Effector memory CD4-positive, alpha-beta T cell (primary cell): ENCODE measurements at regions not wholly inside any gene's neighbourhood (a gene's known extent, or its start where the extent isn't known, plus 50 kb on each side); places are given as distances from the start of the nearest gene placed in this dataset.
"Not testable (repeated sequence)": the region's sequence is repeated elsewhere in the genome, so short reads cannot be mapped to it uniquely, and the experiment has no call there.

Experiments
- DNase-seq, 3 donors: peaks; one replicate each; pipeline ENCODE4 v3.0.0-alpha.2; 2020
- H3K27ac ChIP-seq: 2 replicates; pipeline ENCODE4 v1.7.0; 2013; ENCODE audit warnings: mild to moderate bottlenecking, low read length, moderate library complexity; ENCODE audit not compliant: insufficient read depth, poor library complexity, severe bottlenecking
- H3K27me3 ChIP-seq: replicated peaks from 2 replicates; pipeline ENCODE4 v1.7.0; 2013; ENCODE audit warnings: mild to moderate bottlenecking, low read length; ENCODE audit not compliant: insufficient read depth, control insufficient read depth, poor library complexity, severe bottlenecking
- H3K36me3 ChIP-seq: 2 replicates; pipeline ENCODE4 v1.7.0; 2013; ENCODE audit warnings: mild to moderate bottlenecking, low read length, moderate library complexity; ENCODE audit not compliant: control insufficient read depth, insufficient read depth
- H3K4me1 ChIP-seq: 2 replicates; pipeline ENCODE4 v1.7.0; 2013; ENCODE audit warnings: low read length, mild to moderate bottlenecking; ENCODE audit not compliant: control insufficient read depth, insufficient read depth, poor library complexity, severe bottlenecking
- H3K4me3 ChIP-seq: 2 replicates; pipeline ENCODE4 v1.7.0; 2013; ENCODE audit warnings: low read length, low read depth, mild to moderate bottlenecking; ENCODE audit not compliant: insufficient read depth, poor library complexity, severe bottlenecking
- H3K9me3 ChIP-seq: 2 replicates; pipeline ENCODE4 v1.7.0; 2013; ENCODE audit warnings: mild to moderate bottlenecking, low read length, moderate library complexity; ENCODE audit not compliant: control insufficient read depth

DNA sequence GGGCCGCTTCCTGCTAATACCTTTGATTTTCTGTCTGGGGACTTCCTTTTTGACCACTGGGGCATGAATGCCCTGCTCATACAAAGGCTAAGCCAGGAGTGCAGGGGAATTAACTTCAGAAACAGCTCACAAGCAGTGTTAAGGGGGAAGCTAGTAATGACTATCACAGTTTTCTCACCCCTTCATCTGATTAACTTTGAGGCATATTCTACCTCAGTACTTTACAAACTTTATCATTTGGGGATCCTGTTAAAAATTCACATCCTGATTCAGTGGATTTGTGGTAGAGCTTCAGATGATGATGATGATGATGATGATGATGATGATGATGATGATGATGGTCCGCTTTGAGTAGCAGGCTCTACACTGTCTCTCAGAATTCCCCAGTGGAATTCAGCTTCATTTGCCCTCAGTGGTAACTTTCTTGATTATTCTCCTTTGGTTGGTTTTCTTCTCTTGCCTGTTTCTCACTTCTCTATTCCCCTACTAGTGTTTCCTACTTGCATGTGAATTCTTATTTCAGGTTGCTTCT, 78.4 kb upstream of the TMEM170B start:
- H3K4me1 ChIP-seq = no peaks in the 10 kb centered on the region
- no peak for DNase-seq
- H3K27ac ChIP-seq = no peak overlapping the region
- H3K27me3 ChIP-seq = no peaks in the 10 kb centered on the region
- no peaks in the 10 kb centered on the region for H3K9me3 ChIP-seq
- no peaks in the 10 kb centered on the region for H3K36me3 ChIP-seq
- no peak overlapping the region for H3K4me3 ChIP-seq

DNA sequence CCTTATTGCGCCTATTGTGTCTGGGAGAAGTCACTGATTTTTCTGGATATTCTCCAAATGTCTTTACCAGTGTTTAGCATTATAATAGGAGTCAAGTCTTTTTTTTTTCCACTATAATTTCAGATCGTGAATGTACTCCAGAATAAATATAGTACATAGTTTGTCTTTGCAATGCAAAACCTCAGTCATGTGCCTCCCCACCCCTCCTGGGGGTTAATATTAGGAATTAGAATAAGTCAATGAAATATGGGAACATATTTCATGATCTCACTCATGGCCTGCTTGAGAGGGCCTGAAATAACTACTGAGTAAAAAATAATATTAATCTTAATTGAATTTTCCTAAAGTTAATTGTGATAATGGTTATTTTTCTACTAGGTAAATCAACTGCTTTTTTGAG, 79.0 kb upstream of the TMEM170B start:
- Histone ChIP-seq H3K36me3 (no peaks in the 10 kb centered on the region), H3K27me3 (no peaks in the 10 kb centered on the region), H3K4me1 (no peaks in the 10 kb centered on the region), H3K27ac (no peak overlapping the region), H3K4me3 (no peak overlapping the region), H3K9me3 (no peaks in the 10 kb centered on the region)
- DNase-seq = no peak

DNA sequence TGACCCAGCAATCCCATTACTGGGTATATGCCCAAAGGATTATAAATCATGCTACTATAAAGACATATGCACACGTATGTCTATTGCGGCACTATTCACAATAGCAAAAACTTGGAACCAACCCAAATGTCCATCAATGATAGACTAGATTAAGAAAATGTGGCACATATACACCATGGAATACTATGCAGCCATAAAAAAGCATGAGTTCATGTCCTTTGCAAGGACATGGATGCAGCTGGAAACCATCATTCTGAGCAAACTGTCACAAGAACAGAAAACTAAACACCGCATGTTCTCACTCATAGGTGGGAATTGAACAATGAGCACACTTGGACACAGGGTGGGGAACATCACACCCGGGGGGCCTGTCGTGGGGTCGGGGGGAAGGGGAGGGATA, 80.1 kb upstream of the TMEM170B start:
- not testable (repeated sequence) for H3K9me3 ChIP-seq, DNase-seq, H3K4me1 ChIP-seq, H3K36me3 ChIP-seq, H3K27me3 ChIP-seq, H3K27ac ChIP-seq, H3K4me3 ChIP-seq

DNA sequence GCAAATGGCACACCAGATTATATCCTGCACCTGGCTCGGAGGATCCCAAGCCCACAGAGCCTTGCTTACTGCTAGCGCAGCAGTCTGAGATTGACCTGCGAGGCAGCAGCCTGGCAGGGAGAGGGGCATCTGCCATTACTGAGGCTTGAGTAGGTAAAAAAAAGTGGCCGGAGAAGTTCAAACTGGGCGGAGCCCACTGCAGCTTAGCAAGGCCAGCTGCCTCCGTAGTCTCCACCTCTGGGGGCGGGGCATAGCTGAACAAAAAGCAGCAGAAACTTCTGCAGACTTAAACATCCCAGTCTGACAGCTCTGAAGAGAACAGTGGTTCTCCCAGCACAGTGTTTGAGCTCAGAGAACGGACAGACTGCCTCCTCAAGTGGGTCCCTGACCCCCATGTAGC, 85.4 kb upstream of the TMEM170B start:
- H3K4me1 ChIP-seq, H3K36me3 ChIP-seq, DNase-seq, H3K27me3 ChIP-seq, H3K4me3 ChIP-seq, H3K27ac ChIP-seq, H3K9me3 ChIP-seq: not testable (repeated sequence)

DNA sequence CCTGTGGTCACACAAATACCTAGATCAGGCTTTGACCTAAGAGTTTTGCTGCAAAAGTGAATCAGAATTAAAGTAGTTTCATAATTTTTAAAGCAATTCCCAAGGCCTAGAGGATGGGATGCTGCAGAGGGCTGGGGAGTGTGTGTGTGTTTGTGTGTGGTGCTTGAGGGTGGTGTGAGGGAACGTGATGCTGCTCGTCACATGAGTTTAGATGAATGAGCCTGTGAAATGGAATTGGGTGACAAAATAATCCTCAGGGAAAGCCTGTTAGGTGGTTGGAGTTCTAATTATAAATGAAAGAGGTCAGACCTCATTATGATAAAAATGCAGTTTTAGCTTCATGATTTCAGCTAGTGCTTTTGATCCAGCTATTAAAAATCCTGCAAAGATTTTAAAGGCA, 87.5 kb upstream of the TMEM170B start:
- H3K4me3 ChIP-seq = no peak overlapping the region
- no peak overlapping the region for H3K27ac ChIP-seq
- H3K36me3 ChIP-seq = no peaks in the 10 kb centered on the region
- no peak for DNase-seq
- H3K4me1 ChIP-seq = no peaks in the 10 kb centered on the region
- no peaks in the 10 kb centered on the region for H3K9me3 ChIP-seq
- H3K27me3 ChIP-seq = no peaks in the 10 kb centered on the region

DNA sequence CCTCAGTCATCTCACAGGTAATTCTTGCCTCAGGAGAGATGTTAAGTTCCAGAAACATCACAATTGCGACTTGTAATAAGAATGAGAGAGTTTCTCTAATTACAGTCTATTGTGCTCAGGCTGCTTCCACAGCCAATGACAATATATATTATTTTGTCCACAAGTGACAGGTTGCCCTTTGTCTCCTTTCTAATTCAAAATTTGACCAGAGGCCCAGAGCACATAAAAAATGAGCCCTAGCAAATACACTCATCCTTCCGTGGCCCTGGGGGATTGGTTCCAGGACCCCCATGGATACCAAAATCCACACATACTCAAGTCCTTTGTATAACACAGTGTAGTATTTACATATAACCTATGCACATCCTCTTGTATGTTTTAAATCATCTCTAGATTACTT, 88.1 kb upstream of the TMEM170B start:
- no peak overlapping the region for H3K27ac ChIP-seq
- no peak for DNase-seq
- H3K4me3 ChIP-seq = no peak overlapping the region
- no peaks in the 10 kb centered on the region for H3K27me3 ChIP-seq
- no peaks in the 10 kb centered on the region for H3K36me3 ChIP-seq
- no peaks in the 10 kb centered on the region for H3K9me3 ChIP-seq
- no peaks in the 10 kb centered on the region for H3K4me1 ChIP-seq

DNA sequence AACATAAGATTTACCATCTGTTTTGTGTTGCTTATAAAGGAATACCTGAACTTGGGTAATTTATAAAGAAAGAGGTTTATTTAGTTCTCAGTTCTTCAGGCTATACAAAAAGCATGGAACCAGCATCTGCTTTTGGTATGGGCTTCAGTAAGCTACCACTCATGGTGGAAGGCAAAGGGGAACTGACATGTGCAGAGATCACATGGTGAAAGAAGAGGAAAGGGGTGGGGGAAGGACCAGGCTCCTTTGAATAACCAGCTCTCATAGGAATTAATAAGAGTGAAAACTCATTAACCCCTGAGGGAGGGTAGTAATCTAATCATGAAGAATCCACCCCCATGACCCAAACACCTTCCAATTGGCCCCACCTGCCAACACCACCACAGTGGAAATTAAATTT, 89.5 kb upstream of the TMEM170B start:
- Histone ChIP-seq H3K27me3 (no peaks in the 10 kb centered on the region), H3K36me3 (no peaks in the 10 kb centered on the region), H3K27ac (no peak overlapping the region), H3K4me1 (no peaks in the 10 kb centered on the region), H3K9me3 (no peaks in the 10 kb centered on the region), H3K4me3 (no peak overlapping the region)
- no peak for DNase-seq

DNA sequence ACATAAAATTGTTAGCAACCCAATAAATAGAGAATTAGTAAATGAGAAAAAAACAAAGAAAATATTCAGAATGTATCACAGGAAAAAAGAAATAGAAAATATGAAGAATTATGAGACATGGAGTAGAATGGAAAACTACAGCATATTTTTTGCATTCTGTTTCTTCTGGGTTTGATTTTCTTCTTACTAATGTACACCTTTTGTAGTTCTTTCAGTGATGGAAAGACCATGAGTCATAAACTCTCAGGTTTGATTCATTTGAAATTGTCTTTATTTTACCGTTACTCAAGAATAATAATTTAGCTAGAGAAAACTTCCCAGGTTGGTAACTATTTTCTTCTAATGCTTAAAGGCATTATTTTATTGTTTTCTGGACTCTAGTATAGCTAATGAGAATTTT, 90.3 kb upstream of the TMEM170B start:
- H3K4me3 ChIP-seq = no peak overlapping the region
- no peak for DNase-seq
- H3K4me1 ChIP-seq = no peaks in the 10 kb centered on the region
- no peaks in the 10 kb centered on the region for H3K36me3 ChIP-seq
- no peak overlapping the region for H3K27ac ChIP-seq
- H3K9me3 ChIP-seq = no peaks in the 10 kb centered on the region
- H3K27me3 ChIP-seq = no peaks in the 10 kb centered on the region

DNA sequence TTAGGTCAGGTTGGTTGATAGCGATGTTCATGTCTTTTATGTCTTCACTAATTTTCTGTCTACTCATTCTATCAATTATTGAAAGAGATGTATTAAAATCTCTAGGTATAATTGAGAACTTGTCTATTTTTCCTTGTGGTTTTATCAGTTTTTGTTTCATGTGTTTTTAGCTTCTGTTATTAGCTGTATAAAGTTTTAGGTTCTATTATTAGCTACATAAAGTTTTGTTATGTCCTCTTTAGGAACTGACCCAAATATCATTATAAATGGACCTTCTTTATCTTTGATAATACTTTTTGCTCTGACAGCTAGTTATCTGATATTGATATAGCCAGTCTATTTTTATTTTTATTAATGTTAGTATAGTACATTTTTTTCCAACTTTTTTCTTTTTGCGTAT, 92.4 kb upstream of the TMEM170B start:
- Histone ChIP-seq H3K4me1 (no peaks in the 10 kb centered on the region), H3K9me3 (no peaks in the 10 kb centered on the region), H3K27me3 (no peaks in the 10 kb centered on the region), H3K36me3 (no peaks in the 10 kb centered on the region), H3K4me3 (no peak overlapping the region), H3K27ac (no peak overlapping the region)
- DNase-seq = no peak

DNA sequence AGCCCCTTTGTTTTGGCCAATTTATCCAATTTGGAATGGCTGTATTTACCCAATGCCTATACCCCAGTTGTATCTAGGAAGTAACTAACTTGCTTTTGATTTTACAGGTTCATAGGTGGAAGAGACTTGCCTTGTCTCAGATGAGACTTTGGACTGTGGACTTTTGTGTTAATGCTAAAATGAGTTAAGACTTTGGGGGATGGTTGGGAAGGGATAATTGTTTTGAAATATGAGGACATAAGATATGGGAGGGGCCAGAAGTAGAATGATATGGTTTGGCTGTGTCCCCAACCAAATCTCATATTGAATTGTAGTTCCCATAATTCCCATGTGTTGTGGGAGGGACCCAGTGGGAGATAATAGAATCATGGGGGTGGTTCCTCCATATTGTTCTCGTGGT, 94.4 kb upstream of the TMEM170B start:
- H3K4me1 ChIP-seq, H3K9me3 ChIP-seq, DNase-seq, H3K4me3 ChIP-seq, H3K27me3 ChIP-seq, H3K27ac ChIP-seq, H3K36me3 ChIP-seq: not testable (repeated sequence)

DNA sequence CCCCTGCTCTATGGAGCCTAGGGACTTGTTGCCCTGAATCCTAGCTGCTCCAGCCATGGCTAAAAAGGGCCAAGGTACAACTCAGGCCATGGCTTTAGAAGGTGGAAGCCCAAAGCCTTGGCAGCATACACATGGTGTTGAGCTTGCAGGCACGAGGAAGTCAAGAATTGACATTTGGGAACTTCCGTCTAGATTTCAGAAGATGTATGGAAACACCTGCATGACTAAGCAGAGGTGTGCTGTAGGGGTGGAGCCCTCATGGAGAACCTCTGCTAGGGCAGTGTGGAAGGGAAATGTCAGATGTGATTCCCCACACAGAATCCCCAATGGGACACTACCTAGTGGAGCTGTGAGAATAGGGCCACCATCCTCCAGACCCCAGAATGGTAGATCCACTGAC, 95.1 kb upstream of the TMEM170B start:
- Histone ChIP-seq H3K4me1 (no peaks in the 10 kb centered on the region), H3K36me3 (no peaks in the 10 kb centered on the region), H3K27ac (no peak overlapping the region), H3K9me3 (no peaks in the 10 kb centered on the region), H3K27me3 (no peaks in the 10 kb centered on the region), H3K4me3 (no peak overlapping the region)
- no peak for DNase-seq
